ENCODE measurements at regions not wholly inside any gene's neighbourhood (a gene's known extent, or its start where the extent isn't known, plus 50 kb on each side); places are given as distances from the start of the nearest gene placed in this dataset.

GRCh38 chr2:120570546-120570945 is 165.1 kb upstream of the GLI2 start:
- TF ChIP-seq EZH2phosphoT487 (IDR thresholded peaks at IDR 0.05; ENCODE audit: borderline replicate concordance, low read length) (no peak), CTCF (conservative IDR thresholded peaks at IDR 0.05; ENCODE audit: low read depth, low read length) (no peak), EZH2 (IDR thresholded peaks at IDR 0.05; ENCODE audit: low read length, unreplicated experiment) (no peak)

Measured in PC-3 (cell line).